DOHH2 (cell line): ENCODE measurements at regions not wholly inside any gene's neighbourhood (a gene's known extent, or its start where the extent isn't known, plus 50 kb on each side); places are given as distances from the start of the nearest gene placed in this dataset.

Source experiments
- EZH2phosphoT487 ChIP-seq: fragments of 200-600 bp; sonication (generic); IDR thresholded peaks from 2 replicates; pipeline ENCODE4 v1.6.1; 2017; ENCODE audit warnings: borderline replicate concordance, mild to moderate bottlenecking, antibody characterized with exemption, low read length, moderate library complexity, mixed read lengths
- TF ChIP-seq, protein P1 (sequence below): fragments of 200-600 bp; sonication (generic); IDR thresholded peaks from one replicate; pipeline ENCODE4 v1.5.1; 2014; ENCODE audit warnings: antibody characterized with exemption, mild to moderate bottlenecking, low read depth, low read length; ENCODE audit not compliant: poor library complexity, severe bottlenecking

DNA sequence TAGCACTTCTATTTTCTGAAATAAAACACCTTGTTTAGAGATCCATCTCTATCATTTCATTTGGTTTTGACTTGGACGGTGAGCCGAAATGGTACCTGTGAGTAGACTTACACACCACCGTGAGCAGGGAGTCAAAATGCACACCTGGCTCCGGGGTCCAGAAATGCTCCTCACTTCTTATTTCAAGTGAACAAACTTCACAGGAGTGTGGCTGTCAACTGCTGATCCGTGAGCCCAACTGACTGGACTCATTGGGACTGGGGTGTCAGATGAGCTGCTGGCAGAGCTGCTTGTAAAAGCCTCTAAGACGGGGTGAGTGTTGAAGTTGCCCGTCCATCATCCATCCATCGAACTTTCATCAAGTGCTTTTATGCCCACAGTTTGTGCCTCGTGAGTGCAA is 435.5 kb downstream of the GLRX3 start:
- TF ChIP-seq, protein P1, sequence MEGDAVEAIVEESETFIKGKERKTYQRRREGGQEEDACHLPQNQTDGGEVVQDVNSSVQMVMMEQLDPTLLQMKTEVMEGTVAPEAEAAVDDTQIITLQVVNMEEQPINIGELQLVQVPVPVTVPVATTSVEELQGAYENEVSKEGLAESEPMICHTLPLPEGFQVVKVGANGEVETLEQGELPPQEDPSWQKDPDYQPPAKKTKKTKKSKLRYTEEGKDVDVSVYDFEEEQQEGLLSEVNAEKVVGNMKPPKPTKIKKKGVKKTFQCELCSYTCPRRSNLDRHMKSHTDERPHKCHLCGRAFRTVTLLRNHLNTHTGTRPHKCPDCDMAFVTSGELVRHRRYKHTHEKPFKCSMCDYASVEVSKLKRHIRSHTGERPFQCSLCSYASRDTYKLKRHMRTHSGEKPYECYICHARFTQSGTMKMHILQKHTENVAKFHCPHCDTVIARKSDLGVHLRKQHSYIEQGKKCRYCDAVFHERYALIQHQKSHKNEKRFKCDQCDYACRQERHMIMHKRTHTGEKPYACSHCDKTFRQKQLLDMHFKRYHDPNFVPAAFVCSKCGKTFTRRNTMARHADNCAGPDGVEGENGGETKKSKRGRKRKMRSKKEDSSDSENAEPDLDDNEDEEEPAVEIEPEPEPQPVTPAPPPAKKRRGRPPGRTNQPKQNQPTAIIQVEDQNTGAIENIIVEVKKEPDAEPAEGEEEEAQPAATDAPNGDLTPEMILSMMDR: no peak
- no peak for TF ChIP-seq EZH2phosphoT487
